GM20000 (cell line): ENCODE measurements at regions not wholly inside any gene's neighbourhood (a gene's known extent, or its start where the extent isn't known, plus 50 kb on each side); places are given as distances from the start of the nearest gene placed in this dataset.
A peak's percentile ranks its signal among the peaks of the same experiment; 100 is the strongest.

Experiments
- DNase-seq: peaks from one replicate; pipeline ENCODE4 v3.0.0; 2012; ENCODE audit warnings: low spot score
- CTCF ChIP-seq: IDR thresholded peaks from 2 replicates; pipeline ENCODE4 v1.5.1; 2012; ENCODE audit warnings: mild to moderate bottlenecking, control low read depth; ENCODE audit errors: extremely low read depth, missing control alignments

- no peak for TF ChIP-seq CTCF
- no peak for DNase-seq
Measured at GRCh38 chr15:69754313-69754712, 301.7 kb downstream of the RPLP1 start.

- no peak for TF ChIP-seq CTCF
- peak; percentile 75 for DNase-seq
Measured at GRCh38 chr15:69755551-69756310, 303.1 kb downstream of the RPLP1 start.

- no peak for TF ChIP-seq CTCF
- no peak for DNase-seq
Measured at GRCh38 chr15:69756440-69756839, 303.8 kb downstream of the RPLP1 start.

- no peak for TF ChIP-seq CTCF
- DNase-seq: no peak
Measured at GRCh38 chr15:69757186-69757585, 304.6 kb downstream of the RPLP1 start.

GRCh38 chr15:69758291-69758771 is 305.7 kb downstream of the RPLP1 start:
- no peak for TF ChIP-seq CTCF
- no peak for DNase-seq

GRCh38 chr15:69758810-69759790 is 306.5 kb downstream of the RPLP1 start:
- DNase-seq: peak; percentile 46
- no peak for TF ChIP-seq CTCF
